ENCODE measurements at regions not wholly inside any gene's neighbourhood (a gene's known extent, or its start where the extent isn't known, plus 50 kb on each side); places are given as distances from the start of the nearest gene placed in this dataset.
A peak's percentile ranks its signal among the peaks of the same experiment; 100 is the strongest.

GRCh38 chr6:28777147-28777461 is 146.7 kb downstream of the TRIM27 start:
- Histone ChIP-seq H3K4me3 (no peak overlapping the region), H3K27ac (no peak overlapping the region), H3K36me3 (no peaks in the 10 kb centered on the region), H3K27me3 (peaks cover 98% of the 10 kb centered on the region), H3K9me3 (no peaks in the 10 kb centered on the region), H3K4me1 (no peaks in the 10 kb centered on the region)
- TF ChIP-seq, protein P1, sequence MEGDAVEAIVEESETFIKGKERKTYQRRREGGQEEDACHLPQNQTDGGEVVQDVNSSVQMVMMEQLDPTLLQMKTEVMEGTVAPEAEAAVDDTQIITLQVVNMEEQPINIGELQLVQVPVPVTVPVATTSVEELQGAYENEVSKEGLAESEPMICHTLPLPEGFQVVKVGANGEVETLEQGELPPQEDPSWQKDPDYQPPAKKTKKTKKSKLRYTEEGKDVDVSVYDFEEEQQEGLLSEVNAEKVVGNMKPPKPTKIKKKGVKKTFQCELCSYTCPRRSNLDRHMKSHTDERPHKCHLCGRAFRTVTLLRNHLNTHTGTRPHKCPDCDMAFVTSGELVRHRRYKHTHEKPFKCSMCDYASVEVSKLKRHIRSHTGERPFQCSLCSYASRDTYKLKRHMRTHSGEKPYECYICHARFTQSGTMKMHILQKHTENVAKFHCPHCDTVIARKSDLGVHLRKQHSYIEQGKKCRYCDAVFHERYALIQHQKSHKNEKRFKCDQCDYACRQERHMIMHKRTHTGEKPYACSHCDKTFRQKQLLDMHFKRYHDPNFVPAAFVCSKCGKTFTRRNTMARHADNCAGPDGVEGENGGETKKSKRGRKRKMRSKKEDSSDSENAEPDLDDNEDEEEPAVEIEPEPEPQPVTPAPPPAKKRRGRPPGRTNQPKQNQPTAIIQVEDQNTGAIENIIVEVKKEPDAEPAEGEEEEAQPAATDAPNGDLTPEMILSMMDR (IDR thresholded peaks at IDR 0.05): no peak
- DNase-seq (no peak), ATAC-seq (no peak)
- intact Hi-C loops (cut with DNase I): no loop called here

DNA sequence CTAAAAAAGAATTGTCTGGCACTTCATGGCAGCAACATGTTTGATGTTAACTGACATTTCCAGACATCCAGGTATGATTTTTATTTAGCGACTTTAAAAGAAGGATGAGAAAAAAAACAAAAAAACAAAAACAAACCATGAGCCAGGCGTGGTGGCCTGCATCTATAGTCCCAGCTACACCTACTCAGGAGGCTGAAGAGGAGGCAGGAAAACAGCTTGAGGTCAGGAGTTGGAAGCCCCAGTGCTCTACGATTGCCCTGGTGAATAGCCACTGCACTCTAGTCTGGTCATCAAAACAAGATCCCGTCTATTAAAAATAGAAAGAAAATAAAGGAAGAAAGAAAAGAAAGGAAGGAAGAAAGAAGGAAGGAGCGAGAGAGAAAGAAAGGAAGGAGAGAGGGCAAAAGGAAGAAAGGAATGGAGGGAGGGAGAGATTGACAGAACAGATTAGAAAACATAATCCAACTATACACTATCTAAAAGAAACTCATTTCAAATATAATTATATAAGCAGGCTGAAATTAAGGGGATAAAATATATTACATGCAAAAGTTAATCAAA is 141.6 kb downstream of the TRIM27 start:
- peaks cover 98% of the 10 kb centered on the region for H3K27me3 ChIP-seq
- no peaks in the 10 kb centered on the region for H3K9me3 ChIP-seq
- H3K27ac ChIP-seq: no peak overlapping the region
- H3K36me3 ChIP-seq: no peaks in the 10 kb centered on the region
- no peak overlapping the region for H3K4me3 ChIP-seq
- intact Hi-C loops (cut with DNase I): no loop called here
- no peaks in the 10 kb centered on the region for H3K4me1 ChIP-seq
- TF ChIP-seq, protein P1 (IDR thresholded peaks at IDR 0.05): no peak
- ATAC-seq (no peak), DNase-seq (no peak)

DNA sequence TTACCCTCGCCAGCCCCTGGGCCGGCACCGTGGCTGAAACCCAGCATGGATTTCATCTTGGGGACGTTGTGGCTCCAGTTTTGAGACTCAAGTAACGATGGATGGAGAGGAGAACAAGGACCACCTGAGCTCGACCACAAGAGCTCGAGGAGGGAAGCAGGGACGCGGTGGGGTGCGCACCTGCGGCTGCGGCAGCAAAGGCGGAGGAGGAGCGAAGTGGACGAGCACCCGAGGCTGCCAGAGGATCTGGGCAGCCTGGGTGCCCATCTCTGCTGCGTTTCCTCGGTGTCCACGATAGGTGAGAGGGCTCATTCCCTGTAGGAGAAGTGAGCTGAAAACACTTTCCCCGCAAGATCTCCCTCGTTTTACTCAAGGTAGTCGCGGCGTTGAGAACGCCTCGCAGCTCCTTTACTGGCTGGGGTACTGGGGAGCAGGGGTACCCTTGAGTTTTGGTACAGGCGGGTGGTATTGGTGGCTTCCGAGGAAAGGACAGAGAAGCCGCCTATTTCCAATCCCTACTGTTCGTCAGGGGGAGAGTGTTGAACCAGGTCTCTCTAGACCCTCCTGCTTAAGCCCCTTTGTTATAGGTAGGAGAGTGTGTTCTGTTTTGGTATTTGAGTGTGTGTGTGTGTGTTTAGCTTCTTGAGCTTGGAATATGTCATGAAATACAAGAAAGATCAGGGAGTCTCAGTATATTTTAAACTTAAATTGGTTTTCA is 137.7 kb downstream of the TRIM27 start:
- no peak overlapping the region for H3K27ac ChIP-seq
- no peak for DNase-seq
- no peaks in the 10 kb centered on the region for H3K36me3 ChIP-seq
- H3K27me3 ChIP-seq: peaks cover 98% of the 10 kb centered on the region
- no peaks in the 10 kb centered on the region for H3K9me3 ChIP-seq
- no peak for ATAC-seq
- peaks cover 5% of the 10 kb centered on the region for H3K4me1 ChIP-seq
- intact Hi-C loops (cut with DNase I): no loop called here
- no peak overlapping the region for H3K4me3 ChIP-seq
- TF ChIP-seq, protein P1 (IDR thresholded peaks at IDR 0.05): no peak

GRCh38 chr6:28789553-28790083 is 134.2 kb downstream of the TRIM27 start:
- H3K4me3 ChIP-seq: peak overlapping the region; percentile 8
- no peak for ATAC-seq
- H3K36me3 ChIP-seq: no peaks in the 10 kb centered on the region
- intact Hi-C loops (cut with DNase I): no loop called here
- H3K9me3 ChIP-seq: no peaks in the 10 kb centered on the region
- H3K27me3 ChIP-seq: peaks cover 99% of the 10 kb centered on the region
- peaks cover 5% of the 10 kb centered on the region for H3K4me1 ChIP-seq
- no peak for DNase-seq
- TF ChIP-seq, protein P1 (IDR thresholded peaks at IDR 0.05): no peak
- H3K27ac ChIP-seq: no peak overlapping the region

DNA sequence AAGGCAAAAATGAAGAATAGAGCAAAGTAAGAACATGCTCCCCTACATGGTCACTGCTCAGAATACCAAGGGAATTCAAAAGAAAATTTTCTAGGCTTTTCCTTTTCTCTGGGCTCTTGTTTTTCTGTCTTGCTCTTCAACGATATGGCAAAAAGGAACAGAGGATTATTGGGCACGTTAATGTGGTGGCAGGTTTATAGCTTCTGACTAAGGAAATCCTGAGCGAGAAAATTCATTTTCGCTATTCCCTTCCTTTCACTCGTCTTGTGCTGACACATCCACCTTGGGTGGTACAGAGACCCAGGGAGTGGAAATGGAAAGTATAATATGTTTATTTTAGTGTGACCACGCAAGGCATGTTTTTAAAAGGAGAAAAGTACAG is 132.8 kb downstream of the TRIM27 start:
- DNase-seq (no peak), ATAC-seq (no peak)
- TF ChIP-seq, protein P1 (IDR thresholded peaks at IDR 0.05): no peak
- Histone ChIP-seq H3K27me3 (peaks cover 99% of the 10 kb centered on the region), H3K9me3 (no peaks in the 10 kb centered on the region), H3K4me1 (peaks cover 5% of the 10 kb centered on the region), H3K27ac (no peak overlapping the region), H3K4me3 (no peak overlapping the region), H3K36me3 (no peaks in the 10 kb centered on the region)
- intact Hi-C loops (cut with DNase I): no loop called here
